ENCODE measurements at regions not wholly inside any gene's neighbourhood (a gene's known extent, or its start where the extent isn't known, plus 50 kb on each side); places are given as distances from the start of the nearest gene placed in this dataset.
"Not testable (repeated sequence)": the region's sequence is repeated elsewhere in the genome, so short reads cannot be mapped to it uniquely, and the experiment has no call there.

DNA sequence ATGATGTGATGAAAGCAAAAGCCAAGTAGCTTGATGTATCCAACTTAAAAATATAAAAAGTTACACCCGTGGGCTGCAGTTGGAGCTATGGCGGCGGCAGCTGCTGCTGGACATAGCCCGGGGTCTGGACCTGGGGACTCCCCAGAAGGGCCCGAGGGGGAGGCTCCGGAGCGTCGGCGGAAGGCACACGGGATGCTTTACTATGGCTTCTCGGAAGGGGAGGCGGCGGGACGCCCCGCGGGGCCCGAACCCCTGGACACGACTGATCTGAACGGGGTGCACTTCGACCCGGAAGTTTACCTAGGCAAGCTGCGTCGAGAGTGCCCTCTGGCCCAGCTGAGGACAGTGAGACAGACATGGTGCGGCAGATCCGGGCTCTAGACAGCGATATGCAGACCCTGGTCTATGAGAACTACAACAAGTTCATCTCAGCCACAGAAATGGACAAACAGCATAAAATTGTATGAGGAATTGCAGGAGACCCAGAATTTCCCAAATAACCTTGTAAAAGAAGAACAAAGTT lies 109.5 kb upstream of the EEF2KMT start:
- no peak for DNase-seq (ENCODE audit: low spot score in 2 of 2)
- FAIRE-seq: no peak

DNA sequence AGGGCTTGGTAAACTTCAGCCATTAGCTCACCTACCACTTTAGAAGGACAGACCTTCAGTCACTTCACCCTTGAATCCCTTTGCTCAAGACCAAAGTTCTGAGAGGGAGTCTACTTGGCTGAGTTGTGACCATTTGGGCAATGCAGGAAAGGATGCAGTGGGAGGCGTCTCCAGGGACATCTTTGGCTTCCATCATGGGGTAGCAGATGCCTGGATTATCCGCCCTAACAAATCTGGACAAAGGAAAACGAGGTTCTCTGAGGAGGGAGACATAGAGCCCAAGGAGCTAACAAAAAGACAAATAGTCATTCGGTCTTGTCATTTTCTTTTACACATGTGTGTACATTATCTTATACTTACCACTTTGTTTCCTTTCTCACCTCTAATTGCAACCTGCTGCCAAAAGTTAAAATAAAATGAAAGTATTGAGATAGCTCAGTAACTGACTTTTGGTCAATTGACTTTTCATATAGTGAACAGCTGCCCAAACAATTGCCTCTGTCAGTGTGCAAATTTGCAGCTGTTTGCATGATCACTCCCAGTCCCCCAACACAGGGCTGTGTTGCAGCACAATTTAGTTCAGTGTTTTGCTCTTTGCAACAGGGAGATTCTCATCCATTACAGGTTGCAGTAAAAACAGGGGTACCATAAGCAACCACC lies 108.9 kb upstream of the EEF2KMT start:
- no peak for DNase-seq (ENCODE audit: low spot score in 2 of 2)
- FAIRE-seq: no peak

DNA sequence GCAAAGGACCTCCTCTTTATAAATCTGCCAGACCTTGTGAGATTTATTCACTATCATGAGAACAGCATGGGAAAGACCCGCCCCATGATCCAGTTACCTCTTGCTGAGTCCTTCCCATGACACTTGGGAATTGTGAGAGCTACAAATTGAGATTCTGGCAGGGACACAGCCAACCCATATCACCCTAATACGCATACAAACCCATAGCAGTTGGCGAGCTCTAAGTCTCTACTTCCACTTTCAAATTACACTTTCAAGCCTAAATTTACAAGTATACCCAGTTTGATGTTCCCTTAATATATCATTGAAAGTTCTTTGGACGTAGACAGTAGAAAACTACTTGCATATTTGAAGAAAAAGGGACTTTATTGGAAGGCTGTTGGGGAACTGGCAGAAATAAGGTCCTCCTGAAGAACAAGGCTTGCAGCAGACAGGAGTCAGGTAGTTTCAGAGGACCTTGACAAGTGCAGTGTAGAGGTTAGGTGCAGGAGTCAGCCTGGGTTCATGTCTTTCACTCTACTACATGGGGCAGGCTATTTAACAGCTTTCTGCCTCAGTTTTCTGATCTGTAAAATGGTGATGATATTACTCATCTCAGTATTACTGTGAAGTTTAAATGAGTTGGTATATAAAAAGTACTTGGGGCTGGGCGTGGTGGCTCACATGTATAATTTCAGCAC lies 107.9 kb upstream of the EEF2KMT start:
- DNase-seq (ENCODE audit: low spot score in 2 of 2) (no peak), FAIRE-seq (no peak)

DNA sequence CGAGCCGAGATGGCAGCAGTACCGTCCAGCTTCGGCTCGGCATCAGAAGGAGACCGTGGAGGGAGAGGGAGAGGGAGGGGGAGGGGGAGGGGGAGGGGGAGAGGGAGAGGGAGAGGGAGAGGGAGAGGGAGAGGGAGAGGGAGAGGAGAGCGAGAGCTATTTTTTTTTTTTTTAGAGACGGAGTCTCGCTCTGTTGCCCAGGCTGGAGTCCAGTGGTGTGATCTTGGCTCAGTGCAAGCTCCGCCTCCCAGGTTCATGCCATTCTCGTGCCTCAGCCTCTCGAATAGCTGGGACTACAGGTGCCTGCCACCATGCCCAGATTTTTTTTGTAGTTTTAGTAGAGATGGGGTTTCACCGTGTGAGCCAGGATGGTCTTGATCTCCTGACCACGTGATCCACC lies 106.1 kb upstream of the EEF2KMT start:
- FAIRE-seq: not testable (repeated sequence)

DNA sequence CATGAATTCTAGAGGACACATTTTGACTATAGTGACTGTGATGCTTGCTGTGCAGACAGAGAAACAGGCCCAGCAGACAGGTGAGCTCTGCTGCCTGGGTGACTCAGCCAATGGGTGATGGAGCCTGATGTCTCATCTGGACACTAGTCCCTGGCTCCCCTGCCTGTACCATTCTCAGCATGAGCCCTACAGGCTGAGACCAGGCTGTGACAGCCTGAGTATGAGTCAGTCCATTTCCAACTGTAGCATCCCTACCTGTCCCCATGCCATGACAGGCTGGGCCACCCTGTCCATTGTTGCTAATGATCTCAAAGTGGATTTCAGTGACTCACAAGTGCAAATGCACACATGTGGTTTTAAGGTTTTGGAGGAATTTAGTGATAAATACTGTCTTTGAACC lies 102.5 kb upstream of the EEF2KMT start:
- DNase-seq (ENCODE audit: low spot score in 2 of 2) (no peak), FAIRE-seq (no peak)

More for the DNA sequence above, 106.1 kb upstream of the EEF2KMT start:
- DNase-seq (ENCODE audit: low spot score in 2 of 2): not testable (repeated sequence)

DNA sequence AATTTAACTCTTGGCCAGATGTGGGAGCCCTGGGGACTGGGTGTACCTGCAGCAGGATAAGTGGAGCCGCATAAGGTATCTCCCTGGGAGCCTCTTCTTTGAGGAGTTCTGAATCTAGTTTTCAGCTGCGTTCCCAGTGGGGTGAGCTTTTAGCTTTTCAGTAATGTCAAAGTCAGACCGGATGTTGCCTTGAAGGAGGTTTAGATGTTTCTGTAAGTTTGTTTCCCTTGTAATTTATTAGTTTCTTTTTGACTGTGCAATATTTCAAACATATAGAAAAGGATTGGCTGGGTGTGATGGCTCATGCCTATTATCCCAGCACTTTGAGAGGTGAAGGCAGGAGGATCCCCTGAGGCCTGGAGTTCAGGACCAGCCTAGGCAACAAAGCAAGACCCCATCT lies 98.6 kb upstream of the EEF2KMT start:
- no peak for FAIRE-seq
- DNase-seq (ENCODE audit: low spot score in 2 of 2): no peak

DNA sequence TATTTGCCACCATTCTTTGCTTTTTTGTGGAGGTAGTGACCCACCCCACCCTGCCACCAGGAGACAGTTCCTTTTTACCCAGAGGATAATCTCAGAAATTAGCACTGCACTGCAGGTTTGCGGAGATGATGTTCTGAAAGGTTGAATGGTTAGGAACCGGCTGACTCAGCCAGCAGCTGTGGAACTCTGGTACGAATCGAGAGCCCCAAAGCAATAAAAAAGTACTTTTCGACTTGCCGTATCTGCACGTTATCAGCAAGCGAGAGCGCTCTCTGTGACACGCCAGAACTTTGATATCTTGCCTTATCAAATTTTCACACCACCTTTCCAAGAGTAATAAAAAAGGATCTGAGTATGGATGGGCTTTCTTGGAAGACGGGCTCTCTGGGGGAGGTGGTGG lies 96.3 kb upstream of the EEF2KMT start:
- FAIRE-seq (no peak), DNase-seq (ENCODE audit: low spot score in 2 of 2) (no peak)

DNA sequence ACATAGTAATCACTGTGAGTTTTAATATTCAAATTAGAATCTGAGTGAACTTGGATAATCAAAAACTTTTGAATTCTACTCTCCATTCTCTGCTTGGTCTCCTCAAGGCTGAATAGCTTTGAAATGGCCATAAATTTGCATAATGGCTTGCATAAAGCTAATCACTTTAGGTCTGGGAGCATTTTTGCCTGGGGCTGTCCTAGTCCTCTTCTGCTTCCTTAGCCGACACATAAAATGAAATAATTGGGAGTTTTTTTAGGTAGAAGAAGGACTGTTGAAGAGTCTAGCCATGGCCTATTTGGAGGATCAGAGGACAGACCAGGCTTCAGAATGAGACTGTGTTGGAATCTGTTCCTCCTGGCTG lies 91.4 kb upstream of the EEF2KMT start:
- no peak for FAIRE-seq
- DNase-seq (ENCODE audit: low spot score in 2 of 2): no peak

DNA sequence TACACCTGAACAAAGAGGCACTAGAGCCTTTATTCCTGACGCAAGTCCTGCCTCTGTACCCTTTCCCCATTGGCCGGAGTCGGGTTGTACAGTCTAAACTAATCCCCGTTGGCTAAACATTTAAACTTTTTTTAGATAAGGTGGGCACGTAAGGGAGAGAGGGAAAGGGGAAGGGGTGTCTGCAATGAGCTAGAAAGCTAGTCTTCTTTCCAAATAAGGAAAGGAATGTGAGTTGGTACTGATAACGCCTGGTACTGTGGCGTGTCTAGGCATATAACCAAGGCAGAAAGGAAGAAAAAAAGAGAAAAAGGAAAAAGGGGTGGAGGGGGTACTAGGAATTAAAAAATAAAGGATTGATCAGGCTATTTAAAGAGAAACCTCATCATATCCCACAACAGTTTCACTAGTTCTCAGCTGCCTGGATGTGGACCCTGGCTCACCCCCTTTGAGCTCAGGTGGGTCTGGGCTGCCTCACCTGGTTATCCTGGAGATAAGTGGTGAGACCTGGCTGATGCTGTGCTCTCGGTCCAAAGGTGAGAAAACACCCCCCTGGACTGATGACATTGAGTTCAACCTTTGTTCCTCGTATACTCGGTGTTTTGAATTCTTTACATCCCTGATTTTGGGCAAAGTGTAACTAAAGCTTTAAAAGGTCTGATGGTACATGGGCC lies 90.9 kb upstream of the EEF2KMT start:
- DNase-seq (ENCODE audit: low spot score in 2 of 2) (no peak), FAIRE-seq (no peak)

DNA sequence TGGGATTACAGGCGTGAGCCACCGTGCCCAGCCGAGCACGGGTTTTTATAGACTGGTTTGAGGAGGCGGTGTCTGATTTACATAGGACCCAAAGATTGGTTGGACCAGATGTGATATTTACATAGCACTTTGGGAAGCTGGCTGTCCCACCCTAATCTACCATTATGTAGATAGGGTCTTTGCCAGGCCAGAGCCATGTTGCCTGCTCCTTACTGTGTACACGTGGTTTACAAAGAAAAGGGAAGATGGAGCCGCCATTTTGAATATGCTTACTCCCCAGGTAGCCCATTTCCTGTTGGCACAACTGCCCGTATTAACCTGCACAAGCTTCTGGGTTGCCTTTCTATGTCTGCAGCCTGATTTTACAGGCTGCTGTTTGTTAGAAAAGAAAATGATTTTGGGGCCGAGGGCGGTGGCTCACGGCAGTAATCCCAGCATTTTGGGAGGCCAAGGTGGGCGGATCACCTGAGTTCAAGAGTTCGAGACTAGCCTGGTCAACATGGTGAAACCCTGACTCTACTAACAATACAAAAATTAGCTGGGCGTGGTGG lies 89.9 kb upstream of the EEF2KMT start:
- no peak for FAIRE-seq
- no peak for DNase-seq (ENCODE audit: low spot score in 2 of 2)

DNA sequence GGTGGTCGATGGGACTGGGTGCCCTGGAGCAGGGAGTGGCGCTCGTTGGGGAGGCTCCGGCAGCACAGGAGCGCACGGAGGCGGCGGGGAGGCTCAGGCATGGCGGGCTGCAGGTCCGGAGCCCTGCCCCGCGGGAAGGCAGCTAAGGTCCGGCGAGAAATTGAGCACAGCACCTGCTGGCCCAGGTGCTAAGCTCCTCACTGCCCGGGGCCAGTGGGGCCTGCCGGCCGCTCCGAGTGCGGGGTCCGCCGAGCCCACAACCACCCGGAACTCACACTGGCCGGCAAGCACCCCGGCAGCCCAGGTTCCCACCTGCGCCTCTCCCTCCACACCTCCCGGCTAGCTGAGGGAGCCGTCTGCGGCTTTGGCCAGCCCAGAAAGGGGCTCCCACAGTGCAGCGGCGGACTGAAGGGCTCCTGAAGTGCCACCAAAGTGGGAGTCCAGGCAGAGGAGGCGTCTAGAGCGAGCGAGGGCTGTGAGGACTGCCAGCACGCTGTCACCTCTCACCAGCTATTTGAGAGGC lies 88.8 kb upstream of the EEF2KMT start:
- no peak for FAIRE-seq
- DNase-seq (ENCODE audit: low spot score in 2 of 2): no peak

DNA sequence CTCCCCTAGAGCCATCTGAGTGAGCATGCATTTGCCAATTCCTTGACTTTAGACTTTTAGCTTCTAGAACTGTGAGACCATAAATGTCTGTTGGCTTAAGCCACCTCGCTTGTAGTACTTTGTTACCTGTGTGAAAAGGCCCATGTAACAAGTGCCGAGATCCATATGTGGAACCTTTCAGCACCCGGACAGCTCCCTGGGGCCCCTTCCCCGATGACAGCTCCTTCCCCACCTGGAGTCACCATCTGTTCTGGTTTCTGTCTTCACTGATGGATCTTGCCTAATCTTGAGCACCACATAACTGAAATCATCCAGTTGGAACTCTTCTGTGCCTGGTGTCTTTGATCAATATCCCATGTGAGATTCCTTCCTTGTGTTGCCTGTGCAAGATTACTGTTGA lies 78.9 kb upstream of the EEF2KMT start:
- no peak for FAIRE-seq

DNA sequence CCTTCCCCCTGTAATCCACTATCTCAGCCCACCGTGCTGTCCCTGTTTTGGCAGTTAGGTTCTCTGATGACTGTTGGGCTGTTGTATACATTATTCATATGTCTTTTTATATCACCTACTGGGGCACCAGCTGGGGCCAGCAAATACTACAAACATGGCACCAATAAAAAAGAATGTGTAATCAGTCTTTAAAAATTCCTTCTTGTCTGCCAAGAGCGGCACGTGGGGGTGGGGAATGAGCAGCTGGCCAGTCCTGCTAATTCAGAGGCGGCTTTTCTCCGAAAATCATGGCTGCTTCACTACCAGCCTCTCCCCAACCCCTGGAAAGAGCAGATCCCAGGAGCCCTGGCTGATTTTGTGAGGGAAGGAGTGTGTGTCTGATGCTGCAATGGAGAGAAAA lies 77.7 kb upstream of the EEF2KMT start:
- DNase-seq (ENCODE audit: low spot score in 2 of 2): peak in 1 of 2 donors; percentile 40
- FAIRE-seq: no peak

More for the DNA sequence above, 78.9 kb upstream of the EEF2KMT start:
- no peak for DNase-seq (ENCODE audit: low spot score in 2 of 2)

DNA sequence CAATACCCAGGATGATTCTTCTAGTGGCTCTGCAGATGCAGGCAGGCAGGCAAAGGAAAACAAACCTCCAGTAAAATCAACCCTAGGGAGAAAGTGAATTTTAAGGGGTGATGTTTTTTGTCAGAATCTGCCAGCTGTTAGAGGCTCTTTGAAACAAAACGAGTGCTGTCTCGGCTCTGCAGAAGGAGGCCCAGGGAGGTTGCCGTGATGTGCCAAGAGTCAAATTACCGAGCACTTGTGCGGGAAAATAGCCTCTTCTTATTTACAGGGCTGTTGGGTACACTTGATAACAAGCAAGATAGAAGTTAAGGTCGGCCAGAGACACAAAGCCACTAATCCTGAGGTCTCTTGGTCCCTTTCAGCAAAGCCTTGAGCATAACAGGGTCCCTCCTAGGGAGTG lies 68.9 kb upstream of the EEF2KMT start:
- FAIRE-seq: no peak
- no peak for DNase-seq (ENCODE audit: low spot score in 2 of 2)

DNA sequence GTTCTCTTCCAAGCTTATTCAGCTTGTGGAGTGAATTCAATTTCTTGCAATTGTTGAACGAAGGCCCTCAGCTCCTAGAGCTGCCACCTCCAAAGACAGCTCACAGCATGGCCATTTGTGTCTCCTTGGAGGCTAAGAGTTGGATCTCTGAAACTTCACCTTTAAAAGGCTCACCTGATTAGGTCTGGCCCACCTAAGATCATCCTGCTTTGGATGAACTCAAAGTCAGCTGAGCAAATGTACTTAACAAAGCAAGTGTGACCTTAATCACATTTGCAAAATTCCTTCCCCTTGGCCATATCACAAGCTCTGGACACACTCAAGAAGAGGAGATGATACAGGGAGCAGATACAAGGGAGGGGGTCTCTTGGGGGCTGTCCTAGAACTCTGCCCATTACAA lies 67.8 kb upstream of the EEF2KMT start:
- not testable (repeated sequence) for FAIRE-seq; DNase-seq (ENCODE audit: low spot score in 2 of 2)

DNA sequence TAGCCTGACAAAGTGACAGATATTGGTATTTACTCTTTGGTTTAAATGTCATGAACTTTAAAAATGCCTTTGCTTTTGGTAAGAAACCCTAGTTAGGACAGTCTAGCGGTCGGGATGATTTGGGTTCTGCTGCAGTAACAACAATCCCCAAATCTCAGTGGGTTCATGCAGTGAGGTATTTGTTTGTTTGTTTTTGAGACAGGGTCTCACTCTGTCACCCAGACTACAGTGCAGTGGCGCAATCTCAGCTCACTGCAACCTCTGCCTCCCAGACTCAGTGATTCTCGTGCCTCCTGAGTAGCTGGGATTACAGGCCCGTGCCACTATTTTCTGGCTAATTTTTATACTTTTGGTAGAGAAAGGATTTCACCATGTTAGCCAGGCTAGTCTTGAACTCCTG lies 65.2 kb upstream of the EEF2KMT start:
- not testable (repeated sequence) for DNase-seq (ENCODE audit: low spot score in 2 of 2)

DNA sequence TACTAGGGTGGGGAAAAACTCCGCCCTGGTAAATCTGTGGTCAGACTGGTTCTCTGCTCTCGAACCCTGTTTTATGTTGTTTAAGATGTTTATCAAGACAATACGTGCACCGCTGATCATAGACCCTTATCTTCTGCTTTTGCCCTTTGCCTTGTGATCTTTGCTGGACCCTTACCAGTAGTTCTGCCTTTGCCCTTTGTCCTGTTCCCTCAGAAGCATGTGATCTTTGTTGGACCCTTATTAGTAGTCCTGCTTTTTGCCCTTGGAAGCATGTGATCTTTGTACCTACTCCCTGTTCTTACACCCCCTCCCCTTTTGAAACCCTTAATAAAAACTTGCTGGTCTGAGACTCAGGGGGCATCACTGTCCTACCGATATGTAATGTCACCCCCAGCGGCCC lies 64.3 kb upstream of the EEF2KMT start:
- DNase-seq (ENCODE audit: low spot score in 2 of 2): not testable (repeated sequence)

More for the DNA sequence above, 65.2 kb upstream of the EEF2KMT start:
- FAIRE-seq: not testable (repeated sequence)

DNA sequence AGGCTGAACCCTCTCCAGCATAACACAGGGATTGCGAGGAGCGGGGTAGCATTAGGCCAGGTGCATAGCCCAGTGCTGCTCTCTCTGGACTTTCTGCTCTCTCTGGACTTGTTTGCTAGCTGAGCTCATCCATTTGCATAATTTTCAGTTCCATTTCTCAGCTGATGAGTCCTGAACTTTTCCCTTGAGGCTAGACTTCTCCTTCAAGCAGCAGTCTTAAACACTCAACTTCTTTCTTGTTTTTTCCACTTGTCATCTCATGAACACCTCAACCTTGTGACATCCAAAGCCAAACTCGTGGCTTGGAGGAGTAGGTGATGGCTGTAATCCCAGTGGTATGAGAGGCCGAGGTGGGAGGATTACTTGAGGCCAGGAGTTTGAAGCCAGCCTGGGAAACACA lies 62.4 kb upstream of the EEF2KMT start:
- not testable (repeated sequence) for DNase-seq (ENCODE audit: low spot score in 2 of 2); FAIRE-seq

More for the DNA sequence above, 64.3 kb upstream of the EEF2KMT start:
- not testable (repeated sequence) for FAIRE-seq

DNA sequence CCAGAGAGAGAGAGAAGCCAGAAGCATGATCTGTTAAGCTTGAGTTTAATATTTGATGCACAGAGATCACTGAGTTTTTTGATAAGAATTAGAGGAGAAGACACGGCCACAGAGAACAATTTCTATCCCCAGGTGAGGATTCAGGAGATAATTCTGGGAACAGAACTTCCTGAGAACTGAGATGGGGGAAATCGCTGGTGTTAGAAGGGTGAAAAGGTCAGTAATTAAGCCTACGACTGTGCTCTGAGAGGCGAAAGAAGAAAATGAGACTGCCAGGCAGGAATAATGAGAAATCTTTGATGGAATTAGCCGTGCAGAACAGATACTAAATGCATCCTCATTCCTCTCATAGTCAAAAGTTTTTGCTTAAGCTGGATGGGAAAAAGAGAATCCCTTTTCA lies 61.9 kb upstream of the EEF2KMT start:
- FAIRE-seq; DNase-seq (ENCODE audit: low spot score in 2 of 2): not testable (repeated sequence)

DNA sequence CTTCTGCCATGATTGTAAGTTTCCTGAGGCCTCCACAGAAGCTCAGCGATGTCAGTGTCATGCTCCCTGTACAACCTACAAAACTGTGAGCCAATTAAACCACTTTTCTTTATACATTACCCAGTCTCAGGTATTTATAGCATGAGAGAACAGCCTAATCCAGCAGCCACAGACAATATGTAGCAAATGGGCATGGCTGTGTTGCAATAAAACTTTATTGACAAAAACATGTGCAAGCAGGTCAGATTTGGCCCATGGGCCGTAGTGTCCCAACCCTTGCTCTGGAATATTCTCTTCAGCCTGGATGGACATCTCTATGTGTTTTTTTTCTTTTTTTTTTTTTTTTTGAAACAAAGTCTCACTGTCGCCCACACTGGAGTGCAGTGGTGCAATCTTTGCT lies 60.9 kb upstream of the EEF2KMT start:
- DNase-seq (ENCODE audit: low spot score in 2 of 2) (no peak), FAIRE-seq (no peak)

DNA sequence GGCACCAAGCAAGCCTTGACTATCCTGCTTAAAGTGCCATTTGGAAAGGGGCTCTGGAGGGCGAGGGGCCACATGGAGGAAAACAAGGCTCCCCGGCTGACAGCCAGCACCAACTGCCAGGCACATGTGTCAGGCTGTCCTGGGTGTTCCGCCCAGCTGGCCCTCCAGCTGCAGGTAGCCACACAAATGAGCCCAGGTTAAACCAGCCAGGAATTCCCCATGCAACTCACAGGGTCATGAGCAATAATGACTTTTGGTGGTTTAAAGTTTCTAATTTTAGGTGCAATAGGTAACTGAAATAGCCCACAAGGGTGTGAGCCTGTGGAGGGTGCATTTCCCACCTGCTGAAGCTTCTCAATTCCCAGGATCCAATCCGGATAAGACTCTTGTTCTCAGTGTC lies 58.9 kb upstream of the EEF2KMT start:
- not testable (repeated sequence) for DNase-seq (ENCODE audit: low spot score in 2 of 2); FAIRE-seq

All from frontal cortex (tissue), 3 donors.